ENCODE measurements at regions not wholly inside any gene's neighbourhood (a gene's known extent, or its start where the extent isn't known, plus 50 kb on each side); places are given as distances from the start of the nearest gene placed in this dataset.

DNA sequence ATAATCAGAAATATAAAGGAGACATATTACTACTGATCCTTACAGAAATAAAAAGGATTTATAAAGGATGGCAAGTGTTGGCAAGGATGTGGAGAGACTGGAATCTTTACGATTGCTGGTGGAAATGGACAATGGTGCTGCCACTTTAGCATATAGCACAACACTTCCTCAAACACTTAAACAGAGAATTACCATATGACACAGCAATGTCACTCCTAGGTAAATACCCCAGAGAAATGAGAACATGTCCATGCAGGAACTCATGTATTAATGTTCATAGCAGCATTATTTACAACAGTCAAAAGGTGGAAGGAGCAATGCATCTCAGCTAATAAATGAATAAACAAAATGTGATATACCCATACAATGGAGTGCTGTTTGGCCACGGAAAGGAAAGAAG lies 137.5 kb downstream of the NDUFA10 start:
- Histone ChIP-seq H3K4me1 (ENCODE audit: control insufficient read depth, insufficient read depth, low read length) (no peaks in the 10 kb centered on the region), H3K27ac (ENCODE audit: control insufficient read depth, insufficient read depth) (no peak overlapping the region), H2AFZ (ENCODE audit: control insufficient read depth, low read depth, low read length) (no peak overlapping the region), H3K79me2 (ENCODE audit: control insufficient read depth, insufficient read depth, low read length) (no peaks in the 10 kb centered on the region), H3K4me2 (ENCODE audit: control insufficient read depth, insufficient read depth) (no peak overlapping the region), H3K36me3 (ENCODE audit: control insufficient read depth in 2 of 2, insufficient read depth in 2 of 2, low read length in 1 of 2) (no peaks in the 10 kb centered on the region), H3K9me3 (replicated peaks; ENCODE audit: control insufficient read depth, insufficient read depth, low read length) (peaks cover 6% of the 10 kb centered on the region; the same call in 2 of the 3 replicates), H3K4me3 (no peak overlapping the region), H3K9ac (ENCODE audit: control insufficient read depth, insufficient read depth, low read length) (no peak overlapping the region), H4K20me1 (ENCODE audit: control insufficient read depth, insufficient read depth) (no peaks in the 10 kb centered on the region), H3K27me3 (replicated peaks in 1 of 2; ENCODE audit: control insufficient read depth in 2 of 2, insufficient read depth in 2 of 2, low read length in 1 of 2) (no peaks in the 10 kb centered on the region)
- intact Hi-C loops (cut with micrococcal nuclease; ENCODE audit: unreplicated experiment) (no loop called here), in situ Hi-C loops (cut with MboI) (loop anchor here (10.0 kb wide), 1 partner anchor 853 kb away; no protein-coding TSS in a partner anchor)
- no peak for TF ChIP-seq USF2 (IDR thresholded peaks at IDR 0.05; ENCODE audit: borderline replicate concordance, low read depth, low read length)
- TF ChIP-seq SMAD5 (IDR thresholded peaks at IDR 0.05; ENCODE audit: low read depth) = no peak
- no peak for TF ChIP-seq HCFC1 (IDR thresholded peaks at IDR 0.05; ENCODE audit: low read length)
- TF ChIP-seq CBX5 (IDR thresholded peaks at IDR 0.05; ENCODE audit: low read depth) = no peak
- no peak for TF ChIP-seq MAX (IDR thresholded peaks at IDR 0.05; ENCODE audit: low read depth, low read length)
- no peak for TF ChIP-seq HDAC6 (IDR thresholded peaks at IDR 0.05; ENCODE audit: unreplicated experiment)
- no peak for TF ChIP-seq SP1 (IDR thresholded peaks at IDR 0.05; ENCODE audit: low read depth, low read length)
- TF ChIP-seq IRF4 (IDR thresholded peaks at IDR 0.05; ENCODE audit: low read depth, low read length) = no peak
- TF ChIP-seq CHD2 (IDR thresholded peaks at IDR 0.05; ENCODE audit: borderline replicate concordance, low read depth, low read length) = no peak
- TF ChIP-seq, protein P1, sequence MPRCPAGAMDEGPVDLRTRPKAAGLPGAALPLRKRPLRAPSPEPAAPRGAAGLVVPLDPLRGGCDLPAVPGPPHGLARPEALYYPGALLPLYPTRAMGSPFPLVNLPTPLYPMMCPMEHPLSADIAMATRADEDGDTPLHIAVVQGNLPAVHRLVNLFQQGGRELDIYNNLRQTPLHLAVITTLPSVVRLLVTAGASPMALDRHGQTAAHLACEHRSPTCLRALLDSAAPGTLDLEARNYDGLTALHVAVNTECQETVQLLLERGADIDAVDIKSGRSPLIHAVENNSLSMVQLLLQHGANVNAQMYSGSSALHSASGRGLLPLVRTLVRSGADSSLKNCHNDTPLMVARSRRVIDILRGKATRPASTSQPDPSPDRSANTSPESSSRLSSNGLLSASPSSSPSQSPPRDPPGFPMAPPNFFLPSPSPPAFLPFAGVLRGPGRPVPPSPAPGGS (IDR thresholded peaks at IDR 0.05; ENCODE audit: borderline replicate concordance, insufficient read depth, low read depth, low read length, poor library complexity, severe bottlenecking) = no peak
- TF ChIP-seq, protein P2, sequence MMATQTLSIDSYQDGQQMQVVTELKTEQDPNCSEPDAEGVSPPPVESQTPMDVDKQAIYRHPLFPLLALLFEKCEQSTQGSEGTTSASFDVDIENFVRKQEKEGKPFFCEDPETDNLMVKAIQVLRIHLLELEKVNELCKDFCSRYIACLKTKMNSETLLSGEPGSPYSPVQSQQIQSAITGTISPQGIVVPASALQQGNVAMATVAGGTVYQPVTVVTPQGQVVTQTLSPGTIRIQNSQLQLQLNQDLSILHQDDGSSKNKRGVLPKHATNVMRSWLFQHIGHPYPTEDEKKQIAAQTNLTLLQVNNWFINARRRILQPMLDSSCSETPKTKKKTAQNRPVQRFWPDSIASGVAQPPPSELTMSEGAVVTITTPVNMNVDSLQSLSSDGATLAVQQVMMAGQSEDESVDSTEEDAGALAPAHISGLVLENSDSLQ (IDR thresholded peaks at IDR 0.05) = no peak
- TF ChIP-seq MLLT1 (IDR thresholded peaks at IDR 0.05) = no peak
- TF ChIP-seq FOXK2 (IDR thresholded peaks at IDR 0.05) = no peak
- no peak for TF ChIP-seq POLR2AphosphoS2 (IDR thresholded peaks at IDR 0.05; ENCODE audit: low read depth, low read length)
- no peak for TF ChIP-seq CREB1 (IDR thresholded peaks at IDR 0.05; ENCODE audit: low read depth)
- no peak for TF ChIP-seq SMAD1 (IDR thresholded peaks at IDR 0.05; ENCODE audit: low read depth, partially characterized antibody)
- 43% methylated on average over 2 of the region's 2 CpGs for WGBS (ENCODE audit: insufficient coverage, insufficient replicate concordance, low lambda C conversion rate, missing lambda C conversion rate)
- DNase-seq (ENCODE audit: low read depth, low spot score) (no peak), FAIRE-seq (no peak), ATAC-seq (no peak)
- SMC1A ChIA-PET (ENCODE audit: uncharacterized antibody, unreplicated experiment) = no interaction called here
- RAD21 ChIA-PET (ENCODE audit: unreplicated experiment) = no interaction called here
- BruUV-seq (replicated peaks) = no TSS peak
- POLR2A ChIA-PET = no interaction called here
- CTCF ChIA-PET = no interaction called here

Data from GM12878 (cell line).